Ishikawa (cell line): ENCODE measurements at regions not wholly inside any gene's neighbourhood (a gene's known extent, or its start where the extent isn't known, plus 50 kb on each side); places are given as distances from the start of the nearest gene placed in this dataset.

Experiments
- CEBPB ChIP-seq: IDR thresholded peaks from 2 replicates; pipeline ENCODE4 v1.6.1; 2012
- CREB1 ChIP-seq: IDR thresholded peaks from 2 replicates; pipeline ENCODE4 v1.6.1; 2012; ENCODE audit warnings: low read depth
- EGR1 ChIP-seq: IDR thresholded peaks from 2 replicates; pipeline ENCODE4 v1.6.1; 2012
- EP300 ChIP-seq: IDR thresholded peaks from 2 replicates; pipeline ENCODE4 v1.6.1; 2012; ENCODE audit warnings: borderline replicate concordance
- MAX ChIP-seq: IDR thresholded peaks from 2 replicates; pipeline ENCODE4 v1.6.1; 2012
- NFIC ChIP-seq: IDR thresholded peaks from 2 replicates; pipeline ENCODE4 v1.6.1; 2012
- RAD21 ChIP-seq: IDR thresholded peaks from 2 replicates; pipeline ENCODE4 v1.6.1; 2012; ENCODE audit warnings: low read depth
- REST ChIP-seq: IDR thresholded peaks from 2 replicates; pipeline ENCODE4 v1.6.1; 2012; ENCODE audit warnings: low read depth, mild to moderate bottlenecking
- TAF1 ChIP-seq: IDR thresholded peaks from 2 replicates; pipeline ENCODE4 v1.6.1; 2012; ENCODE audit warnings: low read depth, mild to moderate bottlenecking
- TEAD4 ChIP-seq: IDR thresholded peaks from 2 replicates; pipeline ENCODE4 v1.6.1; 2012
- YY1 ChIP-seq: IDR thresholded peaks from 2 replicates; pipeline ENCODE4 v1.6.1; 2012; ENCODE audit warnings: low read depth
- ZBTB7A ChIP-seq: IDR thresholded peaks from 2 replicates; pipeline ENCODE4 v1.6.1; 2012; ENCODE audit warnings: low read depth

- TF ChIP-seq CEBPB: no peak
- no peak for TF ChIP-seq RAD21
- TF ChIP-seq ZBTB7A: no peak
- TF ChIP-seq REST: no peak
- TF ChIP-seq EGR1: no peak
- no peak for TF ChIP-seq EP300
- no peak for TF ChIP-seq MAX
- no peak for TF ChIP-seq CREB1
- TF ChIP-seq NFIC: no peak
- TF ChIP-seq TEAD4: no peak
- TF ChIP-seq TAF1: no peak
- no peak for TF ChIP-seq YY1
These were observed 160.9 kb downstream of the IMPG2 start for GRCh38 chr3:101159478-101159877.
